Activated CD8-positive, alpha-beta T cell treated with anti-CD3 and anti-CD28 coated beads, Interleukin-2, amount 10 ng/mL, durations not matched to agents 7 days and 5 days (primary cell): ENCODE measurements at regions not wholly inside any gene's neighbourhood (a gene's known extent, or its start where the extent isn't known, plus 50 kb on each side); places are given as distances from the start of the nearest gene placed in this dataset.
A peak's percentile ranks its signal among the peaks of the same experiment; 100 is the strongest.

ENCODE experiments used
- ATAC-seq: fragments of 150-1000 bp; cut with Tn5 transposase; one replicate; pipeline ENCODE4 v1.10.0; 2021; ENCODE audit warnings: moderate library complexity
- CTCF ChIA-PET: fragments of 350-600 bp; sonication (Branson Sonifier 250); formaldehyde crosslinking; loops from one replicate; lab custom pipeline; 2021; ENCODE audit warnings: antibody characterized with exemption; lab: Charles Lee
- POLR2A ChIA-PET: fragments of 350-600 bp; sonication (Branson Sonifier 250); formaldehyde crosslinking; loops from one replicate; lab custom pipeline; 2021; ENCODE audit warnings: antibody characterized with exemption; lab: Charles Lee
- DNase-seq: peaks from one replicate; pipeline ENCODE4 v3.0.0-alpha.2; 2020
- H3K27ac Mint-ChIP-seq: one replicate; pipeline ENCODE4 v1.8.0; 2021; ENCODE audit warnings: mild to moderate bottlenecking, mixed read lengths
- H3K27me3 Mint-ChIP-seq: one replicate; pipeline ENCODE4 v1.8.0; 2021; ENCODE audit warnings: low read depth, mixed read lengths
- H3K36me3 Mint-ChIP-seq: one replicate; pipeline ENCODE4 v1.8.0; 2021; ENCODE audit warnings: low read depth, mixed read lengths
- H3K4me1 Mint-ChIP-seq: one replicate; pipeline ENCODE4 v1.8.0; 2021; ENCODE audit warnings: low read depth, mixed read lengths
- H3K4me3 Mint-ChIP-seq: one replicate; pipeline ENCODE4 v1.8.0; 2021; ENCODE audit warnings: mild to moderate bottlenecking, mixed read lengths
- H3K9me3 Mint-ChIP-seq: one replicate; pipeline ENCODE4 v1.8.0; 2022; ENCODE audit warnings: mixed read lengths; ENCODE audit not compliant: insufficient read depth

GRCh38 chr5:109483395-109483971 lies 73.7 kb upstream of the PJA2 start:
- POLR2A ChIA-PET: no interaction called here
- Mint-ChIP-seq H3K4me1 (no peaks in the 10 kb centered on the region), H3K36me3 (no peaks in the 10 kb centered on the region), H3K27me3 (peaks cover 2% of the 10 kb centered on the region), H3K4me3 (no peak overlapping the region), H3K27ac (no peak overlapping the region), H3K9me3 (no peaks in the 10 kb centered on the region)
- ATAC-seq: no peak
- CTCF ChIA-PET: no interaction called here
- DNase-seq: no peak

GRCh38 chr5:109482748-109483147 lies 73.0 kb upstream of the PJA2 start:
- DNase-seq: no peak
- POLR2A ChIA-PET: no interaction called here
- ATAC-seq: no peak
- H3K27ac Mint-ChIP-seq: no peak overlapping the region
- peaks cover 2% of the 10 kb centered on the region for H3K27me3 Mint-ChIP-seq
- H3K36me3 Mint-ChIP-seq: no peaks in the 10 kb centered on the region
- no peaks in the 10 kb centered on the region for H3K4me1 Mint-ChIP-seq
- CTCF ChIA-PET: no interaction called here
- no peaks in the 10 kb centered on the region for H3K9me3 Mint-ChIP-seq
- H3K4me3 Mint-ChIP-seq: no peak overlapping the region

- no peaks in the 10 kb centered on the region for H3K36me3 Mint-ChIP-seq
- no peak for ATAC-seq
- ChIA-PET POLR2A (no interaction called here), CTCF (interaction anchor here (0.8 to 1.2 kb wide), 2 partner anchors 859 to 1045 kb away, joined by 3 to 4 read pairs; no protein-coding TSS in a partner anchor)
- no peaks in the 10 kb centered on the region for H3K9me3 Mint-ChIP-seq
- H3K4me3 Mint-ChIP-seq: no peak overlapping the region
- peaks cover 4% of the 10 kb centered on the region for H3K27me3 Mint-ChIP-seq
- H3K4me1 Mint-ChIP-seq: no peaks in the 10 kb centered on the region
- DNase-seq: no peak
- H3K27ac Mint-ChIP-seq: no peak overlapping the region
These were observed 69.6 kb upstream of the PJA2 start for GRCh38 chr5:109479260-109479860.

GRCh38 chr5:109478830-109479229 lies 69.1 kb upstream of the PJA2 start:
- ATAC-seq: no peak
- Mint-ChIP-seq H3K9me3 (no peaks in the 10 kb centered on the region), H3K4me3 (no peak overlapping the region), H3K27me3 (peaks cover 6% of the 10 kb centered on the region), H3K4me1 (no peaks in the 10 kb centered on the region), H3K27ac (no peak overlapping the region), H3K36me3 (no peaks in the 10 kb centered on the region)
- POLR2A ChIA-PET: no interaction called here
- no peak for DNase-seq
- CTCF ChIA-PET: interaction anchor here (1.2 kb wide), 1 partner anchor 859 kb away, joined by 3 read pairs; no protein-coding TSS in a partner anchor

GRCh38 chr5:109476292-109476691 lies 66.5 kb upstream of the PJA2 start:
- H3K9me3 Mint-ChIP-seq: no peaks in the 10 kb centered on the region
- H3K4me3 Mint-ChIP-seq: no peak overlapping the region
- H3K27me3 Mint-ChIP-seq: peaks cover 4% of the 10 kb centered on the region
- ATAC-seq (no peak), DNase-seq (no peak)
- no peak overlapping the region for H3K27ac Mint-ChIP-seq
- no peaks in the 10 kb centered on the region for H3K4me1 Mint-ChIP-seq
- POLR2A ChIA-PET: no interaction called here
- H3K36me3 Mint-ChIP-seq: no peaks in the 10 kb centered on the region
- CTCF ChIA-PET: interaction anchor here (1.5 to 1.7 kb wide), 2 partner anchors 11 to 835 kb away, joined by 5 to 6 read pairs; no protein-coding TSS in a partner anchor

GRCh38 chr5:109469896-109470662 lies 60.3 kb upstream of the PJA2 start:
- ChIA-PET POLR2A (no interaction called here), CTCF (interaction anchor here (0.8 to 1.3 kb wide), 2 partner anchors 785 to 789 kb away, joined by 3 read pairs; no protein-coding TSS in a partner anchor)
- H3K9me3 Mint-ChIP-seq: no peaks in the 10 kb centered on the region
- no peak for ATAC-seq
- no peak for DNase-seq
- no peak overlapping the region for H3K27ac Mint-ChIP-seq
- H3K27me3 Mint-ChIP-seq: peaks cover 9% of the 10 kb centered on the region
- H3K36me3 Mint-ChIP-seq: no peaks in the 10 kb centered on the region
- H3K4me3 Mint-ChIP-seq: no peak overlapping the region
- H3K4me1 Mint-ChIP-seq: peaks cover 4% of the 10 kb centered on the region

- POLR2A ChIA-PET: no interaction called here
- H3K27ac Mint-ChIP-seq: no peak overlapping the region
These were observed 59.1 kb upstream of the PJA2 start for GRCh38 chr5:109468737-109469420.

GRCh38 chr5:109468288-109468676 lies 58.5 kb upstream of the PJA2 start:
- Mint-ChIP-seq H3K27ac (no peak overlapping the region), H3K36me3 (no peaks in the 10 kb centered on the region), H3K4me1 (peaks cover 4% of the 10 kb centered on the region), H3K9me3 (no peaks in the 10 kb centered on the region), H3K4me3 (no peak overlapping the region), H3K27me3 (peaks cover 7% of the 10 kb centered on the region)
- ATAC-seq (no peak), DNase-seq (no peak)
- CTCF ChIA-PET: no interaction called here
- POLR2A ChIA-PET: no interaction called here

More at GRCh38 chr5:109468737-109469420, 59.1 kb upstream of the PJA2 start:
- Mint-ChIP-seq H3K36me3 (no peaks in the 10 kb centered on the region), H3K4me1 (peaks cover 4% of the 10 kb centered on the region), H3K4me3 (no peak overlapping the region), H3K9me3 (no peaks in the 10 kb centered on the region), H3K27me3 (peaks cover 7% of the 10 kb centered on the region)
- ATAC-seq (peak; percentile 70), DNase-seq (peak; percentile 82)
- CTCF ChIA-PET: interaction anchor here (1.3 kb wide), 1 partner anchor 783 kb away, joined by 3 read pairs; no protein-coding TSS in a partner anchor

GRCh38 chr5:109467058-109467457 lies 57.3 kb upstream of the PJA2 start:
- POLR2A ChIA-PET: no interaction called here
- peaks cover 4% of the 10 kb centered on the region for H3K4me1 Mint-ChIP-seq
- H3K9me3 Mint-ChIP-seq: no peaks in the 10 kb centered on the region
- peaks cover 7% of the 10 kb centered on the region for H3K27me3 Mint-ChIP-seq
- DNase-seq: no peak
- ATAC-seq: no peak
- no peaks in the 10 kb centered on the region for H3K36me3 Mint-ChIP-seq
- H3K4me3 Mint-ChIP-seq: no peak overlapping the region
- H3K27ac Mint-ChIP-seq: no peak overlapping the region
- CTCF ChIA-PET: no interaction called here
